ENCODE measurements at regions not wholly inside any gene's neighbourhood (a gene's known extent, or its start where the extent isn't known, plus 50 kb on each side); places are given as distances from the start of the nearest gene placed in this dataset.

DNA sequence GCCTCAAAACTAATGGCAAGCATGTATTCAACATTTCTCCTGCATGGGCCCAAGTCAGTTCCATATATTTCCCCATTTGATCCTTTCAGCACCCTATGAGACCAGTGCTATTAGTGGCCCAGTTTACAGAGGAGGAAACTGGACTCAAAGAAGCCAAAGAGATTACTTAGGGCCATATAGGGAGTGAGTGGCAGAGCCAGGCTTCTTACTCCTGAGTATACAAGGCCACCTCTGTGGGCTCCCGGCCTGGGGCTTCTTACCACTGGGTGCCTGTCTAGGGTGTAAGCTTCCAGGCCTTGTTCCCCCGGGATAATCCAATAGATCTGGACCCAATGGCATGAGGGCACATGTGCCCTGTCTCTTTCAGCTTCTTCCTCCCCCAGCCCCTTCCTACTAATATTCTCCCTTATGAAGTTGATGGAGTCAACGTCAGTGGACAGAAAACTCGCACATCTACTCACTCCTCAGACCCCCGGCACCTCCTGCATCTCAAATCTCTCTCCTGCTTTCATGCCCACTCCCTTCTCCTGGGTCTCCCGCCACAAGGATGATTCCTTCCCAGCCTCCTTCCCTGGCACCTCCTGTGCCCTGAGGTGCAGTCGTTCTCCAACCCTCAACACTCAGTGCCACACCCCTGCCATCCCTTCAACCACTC, 222.6 kb downstream of the ANAPC1 start (continued):
- TF ChIP-seq FOS (IDR thresholded peaks at IDR 0.05; ENCODE audit: low read depth, low read length): no peak

DNA sequence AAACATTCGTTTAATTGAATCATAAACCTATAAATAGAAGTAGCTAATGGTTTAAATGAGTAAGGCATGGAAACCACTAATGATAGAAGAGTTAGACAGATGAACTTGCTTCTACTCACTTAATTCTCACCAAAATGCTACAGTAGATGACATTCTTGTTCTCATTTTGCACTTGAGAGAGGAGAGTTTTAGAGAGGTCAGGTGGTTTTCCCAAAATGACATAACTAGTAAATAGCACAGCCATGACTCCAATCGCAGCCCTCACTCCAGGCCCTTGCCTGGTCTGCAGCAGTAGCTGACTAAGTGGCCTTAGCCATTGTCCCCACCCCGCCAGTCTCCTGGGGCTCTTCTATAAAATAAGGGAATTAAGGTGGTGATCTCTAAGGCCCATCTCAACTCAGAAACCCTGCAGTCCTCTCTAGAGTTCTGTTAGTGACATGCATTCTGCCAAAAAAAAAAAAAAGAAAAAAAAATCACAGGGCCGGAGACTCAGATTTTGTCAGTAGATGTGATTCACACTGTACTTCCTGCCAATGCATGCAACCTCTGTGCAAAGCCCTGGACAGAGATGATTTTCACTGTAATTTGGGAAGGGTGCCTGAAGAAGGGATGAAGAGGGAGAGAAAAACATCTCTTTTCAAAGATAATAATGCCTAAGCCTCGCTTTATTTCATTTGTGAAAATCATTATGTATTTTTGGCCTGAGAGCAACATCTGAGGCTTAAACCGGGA, 221.8 kb downstream of the ANAPC1 start:
- H4K91ac ChIP-seq (ENCODE audit: insufficient read depth, low read depth, low read length): peak overlapping the region; percentile 55; the same call in 1 of the 2 replicates
- peaks cover 5 to 38% of the 10 kb centered on the region in 2 experiments; a peak in 3 of 4 replicates for H3K79me1 ChIP-seq (ENCODE audit: low read depth in 1 of 2, low read length in 2 of 2)
- no TSS peak for BruUV-seq (replicated peaks)
- H3K23ac ChIP-seq (ENCODE audit: low read depth, low read length): no peak overlapping the region
- dilution Hi-C loops (cut with HindIII; ENCODE audit: low sequenced_read_pairs, unreplicated experiment): no loop called here
- peak; percentile 58 for ATAC-seq (ENCODE audit: low read depth)
- no peaks in the 10 kb centered on the region for H3K27me3 ChIP-seq (ENCODE audit: control insufficient read depth, insufficient read depth, low read length)
- no peak overlapping the region for H2AK9ac ChIP-seq (replicated peaks; ENCODE audit: low read depth, low read length, poor library complexity)
- H2AFZ ChIP-seq (replicated peaks; ENCODE audit: low read length, poor library complexity): no peak overlapping the region
- intact Hi-C loops (cut with micrococcal nuclease): loop anchor here (10.0 kb wide), 2 partner anchors 167 to 197 kb away; no protein-coding TSS in a partner anchor
- ChIA-PET CTCF (no interaction called here), POLR2A (ENCODE audit: unreplicated experiment) (no interaction called here)
- peaks cover 21% of the 10 kb centered on the region for H3K9me1 ChIP-seq (ENCODE audit: insufficient read depth, low read length)
- no peak overlapping the region; the same call in 1 of the 2 replicates for H3K18ac ChIP-seq (ENCODE audit: low read depth, low read length)
- in situ Hi-C loops (cut with MboI; ENCODE audit: low sequenced_read_pairs): loop anchor here (25.0 kb wide), 1 partner anchor 175 kb away; no protein-coding TSS in a partner anchor
- DNase-seq: peak; percentile 68
- WGBS, 2 experiments (ENCODE audit: extremely low coverage in 2 of 2, insufficient read length in 1 of 2): no CpG with 5 or more reads among the region's 6 CpGs
- H2BK5ac ChIP-seq (ENCODE audit: low read depth, low read length, poor library complexity, severe bottlenecking): no peak overlapping the region
- H2BK120ac ChIP-seq (ENCODE audit: low read depth, low read length): peak overlapping the region; percentile 7; the same call in 1 of the 2 replicates
- no peak overlapping the region for H3K56ac ChIP-seq (ENCODE audit: extremely low read depth, insufficient read depth, low read length)
- H2AK5ac ChIP-seq (ENCODE audit: low read depth, low read length): peak overlapping the region; percentile 93; the same call in 1 of the 2 replicates
- no peak overlapping the region for H2BK15ac ChIP-seq (ENCODE audit: low read depth, low read length)
- no peak overlapping the region for H3K14ac ChIP-seq (replicated peaks; ENCODE audit: low read depth, low read length)
- H3K27ac ChIP-seq (ENCODE audit: insufficient read depth, low read length): peak overlapping the region; percentile 8; the same call in 1 of the 2 replicates
- no peak overlapping the region for H3K4me2 ChIP-seq (ENCODE audit: low read depth, low read length)
- peaks cover 25% of the 10 kb centered on the region for H3K4me1 ChIP-seq (ENCODE audit: control insufficient read depth, insufficient read depth, low read length)
- peak overlapping the region; percentile 35; the same call in 1 of the 2 replicates for H3K4ac ChIP-seq (ENCODE audit: low read depth, low read length)
- no peaks in the 10 kb centered on the region for H3K9me3 ChIP-seq (ENCODE audit: control insufficient read depth, insufficient read depth, low read length)
- H4K5ac ChIP-seq (ENCODE audit: low read depth, low read length): no peak overlapping the region
- 0 out of 4 replicates have a peak overlapping the region, but pooled peaks of 1 of the 2 experiments have one; percentile 37 for H4K8ac ChIP-seq (ENCODE audit: low read depth in 2 of 2, low read length in 2 of 2)
- no peaks in the 10 kb centered on the region for H3K36me3 ChIP-seq (ENCODE audit: control insufficient read depth, insufficient read depth, low read length)
- H3K4me3 ChIP-seq (ENCODE audit: insufficient read depth, low read depth, low read length): no peak overlapping the region
- no peak for TF ChIP-seq BHLHE40 (IDR thresholded peaks at IDR 0.05; ENCODE audit: low read depth, low read length)
- peak; percentile 43; the same call in 1 of the 2 replicates for TF ChIP-seq CEBPB (IDR thresholded peaks at IDR 0.05; ENCODE audit: low read depth, low read length)
- no peak overlapping the region for H3K9ac ChIP-seq (ENCODE audit: low read depth, low read length)
- no peak overlapping the region; the same call in 1 of the 2 replicates for H2BK20ac ChIP-seq (ENCODE audit: low read depth, low read length)
- peaks cover 11% of the 10 kb centered on the region; the same call in 1 of the 2 replicates for H4K20me1 ChIP-seq (ENCODE audit: insufficient read depth, low read length)
